H1 (cell line): ENCODE measurements at regions not wholly inside any gene's neighbourhood (a gene's known extent, or its start where the extent isn't known, plus 50 kb on each side); places are given as distances from the start of the nearest gene placed in this dataset.

Experiments used
- CHD7 ChIP-seq: fragments of 300-600 bp; sonication (generic); IDR thresholded peaks from 2 replicates; pipeline ENCODE4 v1.7.1; 2012; ENCODE audit warnings: low read length, moderate library complexity, mild to moderate bottlenecking, inconsistent platforms; ENCODE audit not compliant: insufficient replicate concordance
- EP300 ChIP-seq, 2 experiments: IDR thresholded peaks; 1 replicate in 1 of 2; 2 replicates in 1 of 2; pipeline ENCODE4 v1.6.1; 2011 to 2012; ENCODE audit warnings: low read depth in 2 of 2, low read length in 2 of 2, mild to moderate bottlenecking in 2 of 2, borderline replicate concordance in 1 of 2, inconsistent platforms in 1 of 2, moderate library complexity in 1 of 2
- MAX ChIP-seq: IDR thresholded peaks from 2 replicates; pipeline ENCODE4 v1.6.1; 2012; ENCODE audit warnings: inconsistent platforms
- POLR2A ChIP-seq, 2 experiments: IDR thresholded peaks; 1 replicate in 1 of 2; 2 replicates in 1 of 2; pipeline ENCODE4 v1.6.1; 2011; ENCODE audit warnings: low read depth in 2 of 2, low read length in 2 of 2, mild to moderate bottlenecking in 2 of 2; ENCODE audit errors: control extremely low read depth in 1 of 2
- SIX5 ChIP-seq: IDR thresholded peaks from 2 replicates; pipeline ENCODE4 v1.6.1; 2011; ENCODE audit warnings: mild to moderate bottlenecking, low read depth, low read length
- SP4 ChIP-seq: IDR thresholded peaks from 2 replicates; pipeline ENCODE4 v1.6.1; 2012; ENCODE audit warnings: low read length, inconsistent platforms
- TAF7 ChIP-seq: optimal IDR thresholded peaks from 2 replicates; pipeline ENCODE3; 2011; ENCODE audit warnings: low read depth, mild to moderate bottlenecking, inconsistent platforms, low read length, moderate library complexity, borderline replicate concordance

- no peak for TF ChIP-seq CHD7
- TF ChIP-seq SIX5: no peak
- TF ChIP-seq POLR2A (IDR thresholded peaks at IDR 0.05; ENCODE audit: control extremely low read depth in 1 of 2, low read depth in 2 of 2, low read length in 2 of 2): no peak
- TF ChIP-seq EP300 (IDR thresholded peaks at IDR 0.05; ENCODE audit: borderline replicate concordance in 1 of 2, low read depth in 2 of 2, low read length in 2 of 2): no peak
- TF ChIP-seq TAF7: no peak
- no peak for TF ChIP-seq SP4
- TF ChIP-seq MAX: no peak
- TF ChIP-seq, all 59 proteins: peak for 0
These were observed 1055.8 kb upstream of the CADM2 start (continued) for GRCh38 chr3:83902787-83903533.
